ENCODE measurements at regions not wholly inside any gene's neighbourhood (a gene's known extent, or its start where the extent isn't known, plus 50 kb on each side); places are given as distances from the start of the nearest gene placed in this dataset.

GRCh38 chr6:163808871-163809270 lies 394.4 kb downstream of the QKI start:
- no peaks in the 10 kb centered on the region for H3K9me3 Mint-ChIP-seq
- H3K4me3 Mint-ChIP-seq: no peak overlapping the region
- H3K27me3 Mint-ChIP-seq: peaks cover 8% of the 10 kb centered on the region
- DNase-seq: no peak
- no peaks in the 10 kb centered on the region for H3K4me1 Mint-ChIP-seq
- H3K36me3 Mint-ChIP-seq: no peaks in the 10 kb centered on the region
- H3K27ac Mint-ChIP-seq: no peak overlapping the region

GRCh38 chr6:163808231-163808630 lies 393.7 kb downstream of the QKI start:
- DNase-seq: no peak
- Mint-ChIP-seq H3K9me3 (no peaks in the 10 kb centered on the region), H3K4me1 (no peaks in the 10 kb centered on the region), H3K36me3 (no peaks in the 10 kb centered on the region), H3K27ac (no peak overlapping the region), H3K27me3 (peaks cover 12% of the 10 kb centered on the region), H3K4me3 (no peak overlapping the region)

- DNase-seq: no peak
These were observed 392.4 kb downstream of the QKI start for GRCh38 chr6:163806755-163807499.

GRCh38 chr6:163804991-163805390 lies 390.5 kb downstream of the QKI start:
- Mint-ChIP-seq H3K36me3 (no peaks in the 10 kb centered on the region), H3K4me3 (no peak overlapping the region), H3K4me1 (no peaks in the 10 kb centered on the region), H3K27ac (no peak overlapping the region), H3K27me3 (peaks cover 11% of the 10 kb centered on the region), H3K9me3 (no peaks in the 10 kb centered on the region)
- no peak for DNase-seq

More at GRCh38 chr6:163806755-163807499, 392.4 kb downstream of the QKI start:
- H3K27me3 Mint-ChIP-seq: peaks cover 15% of the 10 kb centered on the region
- no peaks in the 10 kb centered on the region for H3K4me1 Mint-ChIP-seq
- no peak overlapping the region for H3K27ac Mint-ChIP-seq
- no peaks in the 10 kb centered on the region for H3K36me3 Mint-ChIP-seq
- H3K9me3 Mint-ChIP-seq: no peaks in the 10 kb centered on the region
- no peak overlapping the region for H3K4me3 Mint-ChIP-seq

GRCh38 chr6:163802267-163802666 lies 387.7 kb downstream of the QKI start:
- Mint-ChIP-seq H3K9me3 (no peaks in the 10 kb centered on the region), H3K27me3 (peaks cover 20% of the 10 kb centered on the region), H3K4me1 (no peaks in the 10 kb centered on the region), H3K36me3 (no peaks in the 10 kb centered on the region), H3K27ac (no peak overlapping the region), H3K4me3 (no peak overlapping the region)
- DNase-seq: no peak

- H3K36me3 Mint-ChIP-seq: no peaks in the 10 kb centered on the region
- no peaks in the 10 kb centered on the region for H3K4me1 Mint-ChIP-seq
- H3K4me3 Mint-ChIP-seq: no peak overlapping the region
- DNase-seq: no peak
- H3K9me3 Mint-ChIP-seq: no peaks in the 10 kb centered on the region
- peaks cover 28% of the 10 kb centered on the region for H3K27me3 Mint-ChIP-seq
- no peak overlapping the region for H3K27ac Mint-ChIP-seq
These were observed 382.9 kb downstream of the QKI start for GRCh38 chr6:163797296-163797845.

GRCh38 chr6:163793011-163793983 lies 378.8 kb downstream of the QKI start:
- no peaks in the 10 kb centered on the region for H3K36me3 Mint-ChIP-seq
- no peak for DNase-seq
- no peaks in the 10 kb centered on the region for H3K9me3 Mint-ChIP-seq
- H3K4me1 Mint-ChIP-seq: no peaks in the 10 kb centered on the region
- no peak overlapping the region for H3K27ac Mint-ChIP-seq
- H3K4me3 Mint-ChIP-seq: no peak overlapping the region
- peaks cover 26% of the 10 kb centered on the region for H3K27me3 Mint-ChIP-seq

- Mint-ChIP-seq H3K4me1 (peaks cover 6% of the 10 kb centered on the region), H3K4me3 (no peak overlapping the region), H3K27me3 (peaks cover 16% of the 10 kb centered on the region), H3K36me3 (no peaks in the 10 kb centered on the region), H3K9me3 (no peaks in the 10 kb centered on the region), H3K27ac (no peak overlapping the region)
- DNase-seq: no peak
These were observed 375.8 kb downstream of the QKI start for GRCh38 chr6:163790266-163790840.

- Mint-ChIP-seq H3K4me3 (no peak overlapping the region), H3K36me3 (no peaks in the 10 kb centered on the region), H3K27me3 (peaks cover 16% of the 10 kb centered on the region), H3K4me1 (peaks cover 6% of the 10 kb centered on the region), H3K27ac (no peak overlapping the region), H3K9me3 (no peaks in the 10 kb centered on the region)
- DNase-seq: no peak
These were observed 374.8 kb downstream of the QKI start for GRCh38 chr6:163789199-163789810.

- Mint-ChIP-seq H3K4me3 (no peak overlapping the region), H3K9me3 (no peaks in the 10 kb centered on the region), H3K4me1 (peaks cover 6% of the 10 kb centered on the region), H3K36me3 (no peaks in the 10 kb centered on the region), H3K27ac (no peak overlapping the region), H3K27me3 (peaks cover 21% of the 10 kb centered on the region)
- no peak for DNase-seq
These were observed 372.6 kb downstream of the QKI start for GRCh38 chr6:163786995-163787671.

- Mint-ChIP-seq H3K36me3 (no peaks in the 10 kb centered on the region), H3K9me3 (no peaks in the 10 kb centered on the region), H3K27me3 (peaks cover 39% of the 10 kb centered on the region), H3K4me1 (peaks cover 5% of the 10 kb centered on the region), H3K4me3 (no peak overlapping the region), H3K27ac (no peak overlapping the region)
- no peak for DNase-seq
These were observed 368.0 kb downstream of the QKI start for GRCh38 chr6:163782436-163783003.

GRCh38 chr6:163780994-163781393 lies 366.5 kb downstream of the QKI start:
- H3K4me3 Mint-ChIP-seq: no peak overlapping the region
- H3K9me3 Mint-ChIP-seq: no peaks in the 10 kb centered on the region

GRCh38 chr6:163779727-163780284 lies 365.3 kb downstream of the QKI start:
- no peaks in the 10 kb centered on the region for H3K4me1 Mint-ChIP-seq
- H3K27ac Mint-ChIP-seq: no peak overlapping the region
- H3K27me3 Mint-ChIP-seq: peaks cover 39% of the 10 kb centered on the region
- H3K4me3 Mint-ChIP-seq: no peak overlapping the region
- H3K9me3 Mint-ChIP-seq: no peaks in the 10 kb centered on the region
- H3K36me3 Mint-ChIP-seq: no peaks in the 10 kb centered on the region
- DNase-seq: no peak

More at GRCh38 chr6:163780994-163781393, 366.5 kb downstream of the QKI start:
- no peaks in the 10 kb centered on the region for H3K4me1 Mint-ChIP-seq
- no peak overlapping the region for H3K27ac Mint-ChIP-seq
- no peaks in the 10 kb centered on the region for H3K36me3 Mint-ChIP-seq
- peaks cover 39% of the 10 kb centered on the region for H3K27me3 Mint-ChIP-seq
- no peak for DNase-seq

- Mint-ChIP-seq H3K4me1 (no peaks in the 10 kb centered on the region), H3K27ac (no peak overlapping the region), H3K4me3 (no peak overlapping the region), H3K27me3 (peaks cover 32% of the 10 kb centered on the region), H3K9me3 (no peaks in the 10 kb centered on the region), H3K36me3 (no peaks in the 10 kb centered on the region)
- DNase-seq: no peak
These were observed 363.2 kb downstream of the QKI start for GRCh38 chr6:163777716-163778115.

All from activated naive CD8-positive, alpha-beta T cell treated with anti-CD3 and anti-CD28 coated beads for 36 hours (primary cell).